ENCODE measurements at regions not wholly inside any gene's neighbourhood (a gene's known extent, or its start where the extent isn't known, plus 50 kb on each side); places are given as distances from the start of the nearest gene placed in this dataset.

- TF ChIP-seq CTCF (IDR thresholded peaks at IDR 0.05; ENCODE audit: insufficient read depth, low read length) = no peak
- no peak for TF ChIP-seq POLR2AphosphoS5 (IDR thresholded peaks at IDR 0.05; ENCODE audit: low read depth)
- TF ChIP-seq REST (IDR thresholded peaks at IDR 0.05; ENCODE audit: insufficient replicate concordance, low read depth) = no peak
Observed at GRCh38 chr20:40525351-40525750, 163.7 kb downstream of the MAFB start.
